Pancreas (tissue), 10 donors: ENCODE measurements at regions not wholly inside any gene's neighbourhood (a gene's known extent, or its start where the extent isn't known, plus 50 kb on each side); places are given as distances from the start of the nearest gene placed in this dataset.

ENCODE experiments used
- ATAC-seq, 4 donors: fragments of 200-7000 bp; cut with Tn5 transposase; one replicate each; pipeline versions ENCODE4 v1.8.0 to v1.9.1; 2020; ENCODE audit warnings: mild to moderate bottlenecking in 4 of 4, moderate library complexity in 4 of 4
- DNase-seq, 6 donors: peaks; one replicate each; pipeline ENCODE4 v3.0.0-alpha.2; 2020
- FAIRE-seq: peaks from 2 replicates; lab custom pipeline; 2012; peaks lifted over from hg19 to GRCh38; lab: Jason Lieb, UNC
- H3K27ac ChIP-seq, 4 donors: fragments of 200-600 bp; sonication (generic); 1 replicate in 3 of 4; 2 replicates in 1 of 4; pipeline versions ENCODE4 v1.5.0 to v1.8.0; 2020
- H3K27me3 ChIP-seq, 4 donors: fragments of 200-600 bp; one replicate each; pipeline ENCODE4 v1.8.0; 2021
- H3K36me3 ChIP-seq, 3 donors: fragments of 200-600 bp; sonication (generic) in 1 of 3; one replicate each; pipeline versions ENCODE4 v1.5.0 to v1.8.0; 2020 to 2021
- H3K4me1 ChIP-seq, 3 donors: fragments of 200-600 bp; one replicate each; pipeline ENCODE4 v1.8.0; 2021
- H3K4me3 ChIP-seq, 4 donors: fragments of 200-600 bp; sonication (generic) in 2 of 4; one replicate each; pipeline versions ENCODE4 v1.5.0 to v1.8.0; 2020 to 2021
- H3K9me3 ChIP-seq, 4 donors: fragments of 200-600 bp; one replicate each; pipeline ENCODE4 v1.8.0; 2021
- WGBS, 2 donors: extraction: QIAGEN DNeasy Blood & Tissue Kit; methylation state at CpG; one replicate each; pipeline ENCODE4 v1.1.7; 2013; 5-methylcytosine and 5-hydroxymethylcytosine counted together
- intact Hi-C, 3 donors: fragments of 100-400 bp; cut with DNase I; formaldehyde crosslinking; loops; one replicate each; pipeline versions ENCODE4 v1.11.1 to v1.14.2; 2022
- TF ChIP-seq, protein P1 (sequence below), 4 donors: fragments of 200-600 bp; sonication (generic) in 3 of 4; IDR thresholded peaks; one replicate each; pipeline versions ENCODE4 v1.5.0 to v1.8.0; 2021; ENCODE audit warnings: antibody characterized with exemption in 4 of 4
- donor health status: healthy with polysubstance abuse.
- donor health status: DM: no; HTN: no; CAD: no; lungs with moderate emphysema.
- donor health status: DM: no; HTN: no; CAD: no.
- donor health status: control.
- donor health status: control.
- donor health status: Bipolar disorder and iron deficiency.
- donor health status: DM: yes; HTN: yes; CAD: no.
- donor health status: DM: no; HTN: no; CAD: no.
- donor health status: DM: no; HTN: no; CAD: no.
- donor health status: DM: yes; HTN: yes; CAD: no.

DNA sequence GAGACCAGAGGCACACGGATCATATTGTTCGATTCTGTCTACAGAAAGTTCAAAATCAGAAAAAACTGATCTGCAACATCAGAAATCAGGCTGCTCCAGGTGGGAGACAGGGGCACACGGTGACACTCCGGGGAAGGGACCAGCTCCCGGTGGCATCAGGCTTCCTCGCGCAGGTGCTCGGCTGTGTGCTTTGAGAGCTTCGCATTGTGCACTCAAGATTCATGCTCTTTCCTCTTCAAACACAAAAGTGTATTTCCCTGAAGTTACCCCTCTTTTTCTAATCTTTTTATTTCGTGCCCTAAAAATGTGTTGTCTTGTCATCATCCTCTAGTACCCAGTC, 108.1 kb downstream of the DLL1 start:
- ATAC-seq: no peak
- Histone ChIP-seq H3K4me3 (no peak overlapping the region), H3K4me1 (peaks cover 6 to 10% (median 8%) of the 10 kb centered on the region in 3 donors), H3K36me3 (no peaks in the 10 kb centered on the region), H3K27ac (no peak overlapping the region), H3K9me3 (no peaks in the 10 kb centered on the region), H3K27me3 (no peaks in the 10 kb centered on the region)
- DNase-seq: no peak
- FAIRE-seq: no peak
- intact Hi-C loops: loop anchor here in 2 of 3 donors (5.0 to 10.0 kb wide), 2 partner anchors 50 to 102 kb away; no protein-coding TSS in a partner anchor
- TF ChIP-seq, protein P1, sequence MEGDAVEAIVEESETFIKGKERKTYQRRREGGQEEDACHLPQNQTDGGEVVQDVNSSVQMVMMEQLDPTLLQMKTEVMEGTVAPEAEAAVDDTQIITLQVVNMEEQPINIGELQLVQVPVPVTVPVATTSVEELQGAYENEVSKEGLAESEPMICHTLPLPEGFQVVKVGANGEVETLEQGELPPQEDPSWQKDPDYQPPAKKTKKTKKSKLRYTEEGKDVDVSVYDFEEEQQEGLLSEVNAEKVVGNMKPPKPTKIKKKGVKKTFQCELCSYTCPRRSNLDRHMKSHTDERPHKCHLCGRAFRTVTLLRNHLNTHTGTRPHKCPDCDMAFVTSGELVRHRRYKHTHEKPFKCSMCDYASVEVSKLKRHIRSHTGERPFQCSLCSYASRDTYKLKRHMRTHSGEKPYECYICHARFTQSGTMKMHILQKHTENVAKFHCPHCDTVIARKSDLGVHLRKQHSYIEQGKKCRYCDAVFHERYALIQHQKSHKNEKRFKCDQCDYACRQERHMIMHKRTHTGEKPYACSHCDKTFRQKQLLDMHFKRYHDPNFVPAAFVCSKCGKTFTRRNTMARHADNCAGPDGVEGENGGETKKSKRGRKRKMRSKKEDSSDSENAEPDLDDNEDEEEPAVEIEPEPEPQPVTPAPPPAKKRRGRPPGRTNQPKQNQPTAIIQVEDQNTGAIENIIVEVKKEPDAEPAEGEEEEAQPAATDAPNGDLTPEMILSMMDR (IDR thresholded peaks at IDR 0.05): no peak
- 88% methylated on average over 10 of the region's 10 CpGs for WGBS, 2 donors

GRCh38 chr6:170182093-170182780, 108.6 kb downstream of the DLL1 start:
- 77 to 78% methylated on average over 19 of the region's 19 CpGs for WGBS, 2 donors
- no peak overlapping the region for H3K4me3 ChIP-seq
- FAIRE-seq (no peak), DNase-seq (no peak), ATAC-seq (no peak)
- no peaks in the 10 kb centered on the region for H3K27me3 ChIP-seq
- intact Hi-C loops: loop anchor here in 2 of 3 donors (5.0 to 10.0 kb wide), 2 partner anchors 50 to 103 kb away; no protein-coding TSS in a partner anchor
- TF ChIP-seq, protein P1 (IDR thresholded peaks at IDR 0.05): no peak
- H3K9me3 ChIP-seq: no peaks in the 10 kb centered on the region
- H3K4me1 ChIP-seq: peaks cover 6 to 10% (median 8%) of the 10 kb centered on the region in 3 donors
- H3K36me3 ChIP-seq: no peaks in the 10 kb centered on the region
- H3K27ac ChIP-seq: no peak overlapping the region

DNA sequence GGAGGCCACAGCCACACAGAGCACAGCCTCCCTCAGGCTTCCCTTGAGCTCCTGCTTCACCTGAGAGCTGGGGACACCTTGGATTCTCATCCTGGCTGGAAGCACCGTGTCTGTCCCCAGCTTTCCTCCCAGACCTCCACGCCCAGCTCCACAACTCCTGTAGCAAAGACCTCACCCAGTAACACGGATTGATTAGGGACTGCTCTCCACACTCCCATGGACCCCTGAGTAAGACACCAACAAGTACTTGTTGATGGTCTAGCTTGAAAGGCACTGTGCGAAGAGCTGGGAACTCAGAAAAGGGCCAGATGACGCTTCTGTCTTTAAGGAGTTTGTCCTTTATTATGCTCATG, 109.6 kb downstream of the DLL1 start:
- Histone ChIP-seq H3K36me3 (no peaks in the 10 kb centered on the region), H3K27me3 (no peaks in the 10 kb centered on the region), H3K27ac (no peak overlapping the region), H3K4me3 (no peak overlapping the region), H3K4me1 (peaks cover 6 to 10% (median 8%) of the 10 kb centered on the region in 3 donors), H3K9me3 (no peaks in the 10 kb centered on the region)
- TF ChIP-seq, protein P1 (IDR thresholded peaks at IDR 0.05): no peak
- FAIRE-seq (no peak), DNase-seq (no peak), ATAC-seq (no peak)
- intact Hi-C loops: loop anchor here in 2 of 3 donors (5.0 to 10.0 kb wide), 2 partner anchors 51 to 103 kb away; no protein-coding TSS in a partner anchor
- 84 to 93% methylated on average over 5 of the region's 5 CpGs for WGBS, 2 donors

GRCh38 chr6:170180671-170181337, 110.1 kb downstream of the DLL1 start:
- 91 to 92% methylated on average over 23 of the region's 23 CpGs for WGBS, 2 donors
- TF ChIP-seq, protein P1 (IDR thresholded peaks at IDR 0.05): no peak
- no peaks in the 10 kb centered on the region for H3K9me3 ChIP-seq
- H3K36me3 ChIP-seq: no peaks in the 10 kb centered on the region
- ATAC-seq (no peak), FAIRE-seq (no peak), DNase-seq (peak in 1 of 6 donors; percentile 11)
- H3K4me1 ChIP-seq: peaks cover 6 to 10% (median 8%) of the 10 kb centered on the region in 3 donors
- no peaks in the 10 kb centered on the region for H3K27me3 ChIP-seq
- H3K4me3 ChIP-seq: no peak overlapping the region
- intact Hi-C loops: loop anchor here in 2 of 3 donors (5.0 to 10.0 kb wide), 2 partner anchors 51 to 104 kb away; no protein-coding TSS in a partner anchor
- H3K27ac ChIP-seq: no peak overlapping the region
